ENCODE measurements at regions not wholly inside any gene's neighbourhood (a gene's known extent, or its start where the extent isn't known, plus 50 kb on each side); places are given as distances from the start of the nearest gene placed in this dataset.

DNA sequence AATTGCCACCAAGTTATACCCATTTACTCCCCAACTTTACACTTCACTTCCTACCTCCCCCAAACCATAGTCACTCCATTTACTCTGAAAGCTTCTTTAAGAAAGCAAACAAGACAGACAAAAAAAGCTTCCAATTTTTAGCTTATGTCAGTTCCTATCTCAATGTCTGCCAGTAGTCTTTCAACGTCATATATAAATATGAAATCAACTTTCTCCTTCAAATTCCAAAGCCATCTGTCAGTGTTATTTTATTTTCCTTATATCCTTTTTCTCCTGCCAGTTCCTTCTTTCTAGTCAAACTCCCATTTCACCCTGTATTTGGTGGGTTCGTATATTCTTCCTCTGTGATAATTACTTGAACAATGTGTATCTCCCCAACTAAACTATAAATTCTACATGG lies 85.8 kb upstream of the CMC1 start:
- TF ChIP-seq POLR2A (IDR thresholded peaks at IDR 0.05; ENCODE audit: low read depth, low read length) (no peak), CTCF (IDR thresholded peaks at IDR 0.05; ENCODE audit: extremely low read depth in 1 of 2, insufficient read depth in 1 of 2, low read depth in 1 of 2, low read length in 2 of 2) (no peak), JUN (IDR thresholded peaks at IDR 0.05; ENCODE audit: borderline replicate concordance, insufficient read depth, insufficient read length, low read depth) (no peak), POLR2AphosphoS5 (IDR thresholded peaks at IDR 0.05; ENCODE audit: insufficient read depth, low read depth, low read length) (no peak)
